ENCODE measurements at regions not wholly inside any gene's neighbourhood (a gene's known extent, or its start where the extent isn't known, plus 50 kb on each side); places are given as distances from the start of the nearest gene placed in this dataset.

GRCh38 chr11:134746609-134747008 lies 334.6 kb upstream of the B3GAT1 start:
- DNase-seq (ENCODE audit: low read depth in 2 of 2) = no peak

- DNase-seq (ENCODE audit: low read depth in 2 of 2) = no peak
Measured at GRCh38 chr11:134745456-134745855, 333.4 kb upstream of the B3GAT1 start.

GRCh38 chr11:134743820-134744195 lies 331.8 kb upstream of the B3GAT1 start:
- no peak for DNase-seq (ENCODE audit: low read depth in 2 of 2)

- no peak for DNase-seq (ENCODE audit: low read depth in 2 of 2)
Measured at GRCh38 chr11:134742956-134743819, 331.1 kb upstream of the B3GAT1 start.

GRCh38 chr11:134742224-134742612 lies 330.2 kb upstream of the B3GAT1 start:
- DNase-seq (ENCODE audit: low read depth in 2 of 2) = no peak

GRCh38 chr11:134741453-134742223 lies 329.6 kb upstream of the B3GAT1 start:
- no peak for DNase-seq (ENCODE audit: low read depth in 2 of 2)

- DNase-seq (ENCODE audit: low read depth in 2 of 2) = no peak
Measured at GRCh38 chr11:134740590-134741261, 328.7 kb upstream of the B3GAT1 start.

GRCh38 chr11:134739136-134739535 lies 327.1 kb upstream of the B3GAT1 start:
- no peak for DNase-seq (ENCODE audit: low read depth in 2 of 2)

GRCh38 chr11:134738581-134738980 lies 326.5 kb upstream of the B3GAT1 start:
- DNase-seq (ENCODE audit: low read depth in 2 of 2) = no peak

- no peak for DNase-seq (ENCODE audit: low read depth in 2 of 2)
Measured at GRCh38 chr11:134737563-134738510, 325.8 kb upstream of the B3GAT1 start.

GRCh38 chr11:134736251-134736947 lies 324.4 kb upstream of the B3GAT1 start:
- DNase-seq (ENCODE audit: low read depth in 2 of 2) = no peak

GRCh38 chr11:134734894-134735293 lies 322.9 kb upstream of the B3GAT1 start:
- DNase-seq (ENCODE audit: low read depth in 2 of 2) = no peak

- DNase-seq (ENCODE audit: low read depth in 2 of 2) = no peak
Measured at GRCh38 chr11:134734141-134734845, 322.3 kb upstream of the B3GAT1 start.

- no peak for DNase-seq (ENCODE audit: low read depth in 2 of 2)
Measured at GRCh38 chr11:134733646-134734045, 321.6 kb upstream of the B3GAT1 start.

GRCh38 chr11:134731213-134731961 lies 319.3 kb upstream of the B3GAT1 start:
- DNase-seq (ENCODE audit: low read depth in 2 of 2) = no peak

- DNase-seq (ENCODE audit: low read depth in 2 of 2) = no peak
Measured at GRCh38 chr11:134730561-134731212, 318.6 kb upstream of the B3GAT1 start.

GRCh38 chr11:134730101-134730500 lies 318.1 kb upstream of the B3GAT1 start:
- DNase-seq (ENCODE audit: low read depth in 2 of 2) = no peak

GRCh38 chr11:134728186-134728585 lies 316.1 kb upstream of the B3GAT1 start:
- no peak for DNase-seq (ENCODE audit: low read depth in 2 of 2)

- no peak for DNase-seq (ENCODE audit: low read depth in 2 of 2)
Measured at GRCh38 chr11:134727636-134728035, 315.6 kb upstream of the B3GAT1 start.
